ENCODE measurements at regions not wholly inside any gene's neighbourhood (a gene's known extent, or its start where the extent isn't known, plus 50 kb on each side); places are given as distances from the start of the nearest gene placed in this dataset.

DNA sequence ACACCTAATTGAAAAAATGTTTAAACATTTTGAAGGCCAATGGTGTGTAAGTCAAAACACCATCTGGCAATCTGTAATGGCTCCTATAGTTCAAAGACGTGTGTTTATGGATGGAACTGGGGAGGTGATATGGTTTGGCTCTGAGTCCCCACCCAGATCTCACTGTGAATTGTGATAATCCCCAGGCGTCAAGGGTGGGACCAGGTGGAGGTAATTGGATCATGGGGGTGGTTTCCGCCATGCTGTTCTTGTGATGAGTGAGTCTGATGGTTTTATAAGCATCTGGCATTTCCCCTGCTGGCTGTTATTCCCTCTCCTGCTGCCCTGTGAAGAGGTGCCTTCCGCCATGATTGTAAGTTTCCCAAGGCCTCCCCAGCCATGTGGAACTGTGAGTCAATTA, 52.2 kb downstream of the ADRA2C start:
- Histone ChIP-seq H3K36me3 (no peaks in the 10 kb centered on the region), H3K4me1 (replicated peaks) (no peaks in the 10 kb centered on the region), H3K9me3 (no peaks in the 10 kb centered on the region), H3K4me3 (no peak overlapping the region), H3K27me3 (replicated peaks; ENCODE audit: insufficient read depth) (no peaks in the 10 kb centered on the region), H3K27ac (no peak overlapping the region)
- intact Hi-C loops (cut with DNase I): no loop called here
- DNase-seq (ENCODE audit: low spot score): no peak
- TF ChIP-seq CTCF (IDR thresholded peaks at IDR 0.05) (no peak), POLR2AphosphoS5 (IDR thresholded peaks at IDR 0.05) (no peak), POLR2A (IDR thresholded peaks at IDR 0.05) (no peak)
- 75% methylated on average over 4 of the region's 4 CpGs for WGBS

DNA sequence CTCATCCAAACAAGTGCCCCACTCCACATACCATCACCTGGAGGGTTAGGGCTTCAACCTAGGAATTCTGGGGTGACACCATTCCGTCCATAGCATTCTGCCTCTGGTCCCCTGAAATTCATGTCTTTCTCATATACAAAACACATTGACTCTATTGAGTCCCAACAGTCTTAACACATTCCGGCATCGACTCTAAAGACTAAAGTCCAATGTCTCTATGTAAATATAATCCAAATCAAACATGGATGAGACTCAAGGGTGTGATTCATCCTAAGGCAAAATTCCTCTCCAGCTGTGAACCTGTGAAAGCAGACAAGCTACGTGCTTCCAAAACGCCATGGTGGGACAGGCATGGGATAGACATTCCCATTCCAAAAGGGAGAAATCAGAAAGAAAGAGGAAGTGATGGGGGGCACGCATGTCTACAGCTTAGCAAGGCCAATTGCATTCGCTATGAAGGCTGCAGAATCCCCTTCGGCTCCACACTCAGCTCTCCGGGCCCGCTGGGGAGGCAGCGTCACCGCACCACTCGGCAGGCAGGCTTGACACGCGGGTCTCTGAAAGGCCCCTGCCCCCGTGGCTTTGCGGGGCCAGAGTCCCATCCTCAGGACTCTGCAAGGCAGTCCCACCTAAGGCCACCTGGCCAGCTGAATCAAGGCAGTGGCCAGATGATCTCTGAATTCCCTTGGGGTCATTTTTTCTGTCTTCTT, 53.2 kb downstream of the ADRA2C start:
- TF ChIP-seq CTCF (IDR thresholded peaks at IDR 0.05): no peak
- no peak for TF ChIP-seq POLR2AphosphoS5 (IDR thresholded peaks at IDR 0.05)
- no peak for TF ChIP-seq POLR2A (IDR thresholded peaks at IDR 0.05)
- 91% methylated on average over 13 of the region's 17 CpGs for WGBS

DNA sequence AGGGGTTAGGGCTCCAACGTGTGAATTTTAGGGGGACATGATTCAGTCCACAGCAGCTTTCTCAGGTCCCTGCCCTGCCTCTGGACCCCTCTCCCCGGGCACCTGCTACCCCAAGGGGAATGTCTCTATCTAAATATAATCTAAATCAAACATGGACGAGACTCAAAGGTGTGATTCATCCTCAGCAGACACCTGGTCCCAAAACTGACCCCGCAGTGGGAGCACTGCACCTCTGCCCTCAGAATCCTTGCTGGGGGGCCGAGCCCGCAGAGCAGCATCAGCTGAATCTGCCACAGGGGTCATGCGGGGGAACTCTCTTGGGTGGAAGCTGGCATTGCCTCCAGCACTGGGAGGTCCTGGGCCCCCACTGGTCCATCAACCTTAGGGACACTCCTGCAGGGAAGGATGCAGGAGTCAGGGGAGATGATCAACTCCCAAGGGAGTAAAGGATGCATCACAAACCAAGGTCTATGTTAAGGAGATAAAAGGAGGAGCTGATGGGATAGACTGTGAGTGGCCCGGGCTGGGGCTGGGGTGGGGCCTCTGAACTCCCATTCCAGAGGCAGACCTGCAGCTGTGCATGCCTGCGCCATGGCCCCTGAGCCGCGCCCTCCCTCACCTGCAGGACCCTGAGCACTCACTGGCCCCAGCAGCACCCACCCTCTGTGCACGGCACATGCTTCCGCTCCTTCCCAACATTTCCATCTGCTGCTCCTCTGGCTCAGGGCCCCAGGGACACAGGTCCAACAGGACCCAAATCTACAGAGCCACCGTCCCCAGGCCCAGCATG, 54.0 kb downstream of the ADRA2C start:
- no peak for DNase-seq (ENCODE audit: low spot score)
- H3K27me3 ChIP-seq (replicated peaks; ENCODE audit: insufficient read depth): no peaks in the 10 kb centered on the region
- intact Hi-C loops (cut with DNase I): no loop called here
- H3K4me3 ChIP-seq: no peak overlapping the region
- H3K4me1 ChIP-seq (replicated peaks): no peaks in the 10 kb centered on the region
- H3K9me3 ChIP-seq: no peaks in the 10 kb centered on the region
- H3K27ac ChIP-seq: no peak overlapping the region
- 65% methylated on average over 14 of the region's 14 CpGs for WGBS
- TF ChIP-seq POLR2AphosphoS5 (IDR thresholded peaks at IDR 0.05) (no peak), POLR2A (IDR thresholded peaks at IDR 0.05) (no peak), CTCF (IDR thresholded peaks at IDR 0.05) (no peak)
- H3K36me3 ChIP-seq: no peaks in the 10 kb centered on the region

More for the DNA sequence above, 53.2 kb downstream of the ADRA2C start:
- Histone ChIP-seq H3K4me3 (no peak overlapping the region), H3K4me1 (replicated peaks) (no peaks in the 10 kb centered on the region), H3K27me3 (replicated peaks; ENCODE audit: insufficient read depth) (no peaks in the 10 kb centered on the region), H3K9me3 (no peaks in the 10 kb centered on the region), H3K36me3 (no peaks in the 10 kb centered on the region), H3K27ac (no peak overlapping the region)
- no peak for DNase-seq (ENCODE audit: low spot score)
- intact Hi-C loops (cut with DNase I): no loop called here

GRCh38 chr4:3820806-3821579, 54.8 kb downstream of the ADRA2C start:
- intact Hi-C loops (cut with DNase I): no loop called here
- no peak overlapping the region for H3K4me3 ChIP-seq
- 73% methylated on average over 24 of the region's 24 CpGs for WGBS

More at GRCh38 chr4:3820806-3821579, 54.8 kb downstream of the ADRA2C start:
- TF ChIP-seq POLR2A (IDR thresholded peaks at IDR 0.05) (no peak), POLR2AphosphoS5 (IDR thresholded peaks at IDR 0.05) (no peak), CTCF (IDR thresholded peaks at IDR 0.05) (no peak)
- H3K4me1 ChIP-seq (replicated peaks): no peaks in the 10 kb centered on the region
- no peaks in the 10 kb centered on the region for H3K27me3 ChIP-seq (replicated peaks; ENCODE audit: insufficient read depth)
- H3K27ac ChIP-seq: no peak overlapping the region
- no peak for DNase-seq (ENCODE audit: low spot score)
- no peaks in the 10 kb centered on the region for H3K36me3 ChIP-seq
- no peaks in the 10 kb centered on the region for H3K9me3 ChIP-seq

Measured in prostate gland (tissue), 2 donors.